Naive B cell (primary cell): ENCODE measurements at regions not wholly inside any gene's neighbourhood (a gene's known extent, or its start where the extent isn't known, plus 50 kb on each side); places are given as distances from the start of the nearest gene placed in this dataset.

ENCODE experiments used
- ATAC-seq, 2 donors: fragments of 150-1000 bp; cut with Tn5 transposase; 2 replicates each; pipeline ENCODE4 v1.10.0; 2021; ENCODE audit warnings: low read depth in 2 of 2, mild to moderate bottlenecking in 2 of 2, moderate library complexity in 2 of 2
- DNase-seq: peaks from one replicate; pipeline ENCODE4 v3.0.0; 2022
- H3K27ac Mint-ChIP-seq, 6 donors: one replicate each; pipeline ENCODE4 v1.8.0; 2020 to 2022; ENCODE audit warnings: mild to moderate bottlenecking in 6 of 6, mixed read lengths in 6 of 6, moderate library complexity in 5 of 6, inconsistent platforms in 2 of 6
- H3K27me3 Mint-ChIP-seq, 3 donors: one replicate each; pipeline ENCODE4 v1.8.0; 2021 to 2022; ENCODE audit warnings: mixed read lengths in 3 of 3, mild to moderate bottlenecking in 1 of 3
- H3K36me3 Mint-ChIP-seq, 2 donors: one replicate each; pipeline ENCODE4 v1.8.0; 2020 to 2022; ENCODE audit warnings: mixed read lengths in 2 of 2, inconsistent platforms in 1 of 2, mild to moderate bottlenecking in 1 of 2
- H3K4me1 Mint-ChIP-seq, 3 donors: one replicate each; pipeline ENCODE4 v1.8.0; 2020 to 2022; ENCODE audit warnings: mixed read lengths in 3 of 3, inconsistent platforms in 1 of 3, mild to moderate bottlenecking in 1 of 3, moderate library complexity in 1 of 3
- H3K4me3 Mint-ChIP-seq, 8 donors: one replicate each; pipeline ENCODE4 v1.8.0; 2020 to 2022; ENCODE audit warnings: mild to moderate bottlenecking in 8 of 8, mixed read lengths in 8 of 8, moderate library complexity in 8 of 8, inconsistent platforms in 2 of 8
- H3K9me3 Mint-ChIP-seq, 7 donors: one replicate each; pipeline ENCODE4 v1.8.0; 2020 to 2022; ENCODE audit warnings: mixed read lengths in 7 of 7, mild to moderate bottlenecking in 5 of 7, inconsistent platforms in 2 of 7, moderate library complexity in 1 of 7

DNA sequence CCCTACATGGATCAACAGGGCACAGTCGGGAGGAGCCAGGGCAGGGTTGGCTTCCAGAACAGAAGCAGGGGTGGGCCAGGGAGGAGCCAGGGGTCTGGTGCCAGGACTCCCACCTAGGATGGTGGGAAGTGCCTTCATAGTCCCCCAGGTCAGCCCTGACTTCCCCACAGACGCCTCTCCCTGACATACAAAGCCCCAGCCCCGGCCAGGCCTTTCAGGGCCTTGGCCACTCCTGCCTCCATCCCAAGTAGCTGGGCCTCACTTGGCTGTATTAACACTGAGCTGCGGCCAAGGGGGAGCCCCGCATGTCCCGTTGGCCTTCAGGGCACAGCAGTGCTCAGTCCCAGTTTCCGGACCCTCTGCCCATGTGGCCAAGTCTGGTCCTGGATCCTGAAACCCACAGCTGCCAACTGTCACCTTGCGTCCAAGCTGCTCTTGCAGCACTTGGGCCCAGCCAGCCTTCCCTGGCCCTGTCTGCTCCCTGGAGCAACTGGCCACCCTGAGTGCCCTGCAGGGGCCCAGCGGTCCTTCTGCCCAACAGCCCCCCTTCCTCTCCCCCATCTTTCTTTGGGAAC, 627.8 kb downstream of the MATN1 start:
- ATAC-seq (no peak), DNase-seq (no peak)
- Mint-ChIP-seq H3K27me3 (peaks cover 0 to 7% (median 0%) of the 10 kb centered on the region in 3 donors), H3K4me3 (no peak overlapping the region), H3K36me3 (peaks cover 0 to 29% of the 10 kb centered on the region in 2 donors), H3K9me3 (peaks cover 23 to 35% (median 27%) of the 10 kb centered on the region in 7 donors), H3K27ac (no peak overlapping the region), H3K4me1 (no peaks in the 10 kb centered on the region)

DNA sequence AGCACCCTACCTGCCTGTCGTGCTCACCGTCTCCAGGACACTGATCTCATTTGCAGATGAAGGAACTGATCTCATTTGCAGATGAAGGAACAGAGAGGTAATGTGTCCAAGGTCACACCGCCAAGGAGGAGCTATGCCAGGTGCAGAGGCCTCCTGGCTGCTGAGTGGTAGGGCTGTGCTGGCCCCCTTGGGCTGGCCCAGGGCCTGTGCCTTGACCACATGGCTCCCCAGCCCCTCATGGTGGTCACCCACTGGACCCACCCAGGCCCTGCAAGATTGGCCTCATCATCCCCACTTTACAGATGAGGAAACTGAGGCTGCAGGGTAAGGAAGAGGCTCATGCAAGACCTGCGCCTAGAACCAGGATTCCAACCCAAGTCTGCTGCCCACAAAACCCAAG, 628.3 kb downstream of the MATN1 start:
- H3K9me3 Mint-ChIP-seq, result peaks cover 24 to 35% (median 27%) of the 10 kb centered on the region in 7 donors
- H3K36me3 Mint-ChIP-seq, result peaks cover 0 to 29% of the 10 kb centered on the region in 2 donors
- no peak overlapping the region for H3K27ac Mint-ChIP-seq
- no peak overlapping the region for H3K4me3 Mint-ChIP-seq
- no peaks in the 10 kb centered on the region for H3K4me1 Mint-ChIP-seq
- DNase-seq (no peak), ATAC-seq (no peak)
- peaks cover 0 to 6% (median 0%) of the 10 kb centered on the region in 3 donors for H3K27me3 Mint-ChIP-seq

DNA sequence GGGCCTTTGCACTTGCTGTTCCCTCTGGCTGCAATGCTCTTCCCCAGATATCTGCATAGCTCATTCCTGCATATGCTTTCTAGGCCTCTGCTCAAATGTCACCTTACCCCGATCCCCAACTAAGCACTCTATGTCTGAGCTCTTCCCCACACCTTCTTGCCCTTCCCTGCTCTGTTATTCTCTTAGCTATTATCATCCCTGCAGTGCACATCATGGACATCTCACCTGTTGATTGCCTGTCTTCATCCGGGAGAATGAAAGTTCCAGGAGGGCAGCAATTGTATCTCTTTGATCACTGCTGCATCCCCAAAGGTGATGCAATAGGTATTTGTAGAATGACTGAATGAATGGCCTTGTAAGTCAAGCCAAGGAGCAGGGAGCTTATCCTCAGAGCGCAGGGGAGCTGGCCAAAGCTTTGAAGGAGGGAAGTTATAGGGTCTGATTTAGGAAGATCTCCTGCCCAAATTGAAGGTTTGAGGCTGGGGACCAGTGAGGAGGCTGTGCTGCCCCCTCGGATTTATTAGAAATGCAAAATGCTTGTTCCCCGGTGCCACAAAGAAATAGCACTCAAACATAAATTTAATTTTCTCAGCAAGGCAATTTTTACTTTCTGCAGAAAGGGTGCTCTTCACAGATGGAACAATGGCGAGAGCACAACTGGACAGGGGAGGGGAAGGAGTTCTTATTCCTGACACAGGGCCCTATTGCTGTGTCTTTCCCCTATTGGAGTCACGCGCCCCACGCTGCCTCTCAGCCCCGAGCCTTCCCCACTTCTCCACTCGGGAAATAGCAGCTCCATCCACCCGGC, 631.1 kb downstream of the MATN1 start:
- no peak for ATAC-seq
- Mint-ChIP-seq H3K4me3 (no peak overlapping the region), H3K27ac (no peak overlapping the region), H3K4me1 (peaks cover 0 to 5% (median 0%) of the 10 kb centered on the region in 3 donors), H3K27me3 (peaks cover 5 to 25% (median 16%) of the 10 kb centered on the region in 3 donors), H3K9me3 (peaks cover 25 to 35% (median 30%) of the 10 kb centered on the region in 7 donors), H3K36me3 (peaks cover 0 to 36% of the 10 kb centered on the region in 2 donors)
- no peak for DNase-seq

DNA sequence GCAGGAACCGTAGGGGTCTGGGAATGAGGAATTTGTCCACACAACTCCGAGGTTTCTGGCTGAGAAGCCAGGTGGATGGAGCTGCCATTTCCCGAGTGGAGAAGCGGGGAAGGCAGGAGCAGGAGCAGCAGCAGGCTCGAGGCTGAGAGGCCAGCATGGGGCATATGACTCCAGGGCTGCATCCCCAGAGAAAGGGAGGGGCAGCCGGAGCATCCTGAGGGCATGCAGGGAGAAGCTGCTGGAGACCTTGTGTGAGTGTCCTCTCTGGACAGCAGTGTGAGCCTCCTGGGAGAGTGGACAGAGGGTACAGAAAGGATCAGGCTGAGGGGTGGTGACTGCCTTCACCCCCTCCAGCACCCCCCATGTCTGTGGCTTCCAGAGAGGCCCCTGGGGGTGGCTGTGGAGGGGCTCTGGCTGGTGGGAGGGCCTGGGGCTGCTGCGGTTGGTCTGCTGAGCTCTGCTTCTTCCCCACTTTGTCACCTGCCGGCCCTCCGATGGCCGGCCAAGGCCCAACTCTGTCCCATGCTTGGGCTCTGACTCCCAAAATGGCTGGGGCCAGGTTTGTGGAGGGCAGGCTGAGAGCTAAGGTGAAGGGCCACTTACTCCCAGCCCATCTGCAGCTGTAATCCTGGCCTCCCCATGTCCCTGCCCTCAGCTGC, 633.1 kb downstream of the MATN1 start:
- Mint-ChIP-seq H3K36me3 (peaks cover 0 to 36% of the 10 kb centered on the region in 2 donors), H3K4me1 (peaks cover 0 to 5% (median 2%) of the 10 kb centered on the region in 3 donors), H3K27me3 (peaks cover 5 to 42% (median 31%) of the 10 kb centered on the region in 3 donors), H3K9me3 (peaks cover 25 to 35% (median 30%) of the 10 kb centered on the region in 7 donors), H3K4me3 (peak overlapping the region in 1 of 8 donors; percentile 83), H3K27ac (no peak overlapping the region)
- DNase-seq, result no peak
- no peak for ATAC-seq

DNA sequence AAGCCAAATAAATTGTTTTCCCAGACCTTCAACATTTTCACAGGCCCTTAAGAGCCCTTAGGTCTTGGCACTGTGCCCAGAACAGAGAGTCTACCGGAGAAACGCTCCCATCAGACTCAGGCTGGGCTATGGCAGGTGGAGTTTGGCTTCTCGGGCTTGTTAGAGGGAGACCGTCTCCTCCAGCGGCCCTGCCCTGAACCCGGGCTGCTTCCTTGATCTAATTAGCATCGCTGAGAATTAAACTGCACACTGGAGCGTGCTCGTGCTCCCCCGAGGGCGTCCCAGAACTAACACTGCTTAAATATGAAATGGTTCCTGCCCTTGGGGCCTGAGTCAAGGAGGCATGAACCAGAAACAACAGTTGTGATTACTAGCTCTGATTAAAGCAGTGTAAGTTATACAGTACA, 634.4 kb downstream of the MATN1 start:
- H3K27me3 Mint-ChIP-seq, result peaks cover 15 to 54% (median 44%) of the 10 kb centered on the region in 3 donors

DNA sequence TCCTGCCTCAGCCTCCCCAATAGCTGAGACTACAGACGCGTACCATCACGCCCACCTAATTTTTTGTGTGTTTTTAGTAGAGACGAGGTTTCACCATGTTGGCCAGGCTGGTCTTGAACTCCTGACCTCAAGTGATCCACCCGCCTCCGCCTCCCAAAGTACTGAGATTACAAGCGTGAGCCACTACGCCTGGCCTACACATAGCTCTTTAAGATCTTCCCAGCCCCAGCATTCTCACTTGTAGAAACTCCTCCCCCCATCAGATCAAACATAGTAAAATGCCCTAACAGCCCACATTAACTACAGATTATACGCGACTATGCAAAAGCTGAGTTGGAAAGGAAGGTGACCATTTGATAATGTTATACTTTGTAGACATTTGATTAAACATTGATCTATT, 634.8 kb downstream of the MATN1 start:
- DNase-seq (no peak), ATAC-seq (no peak)
- no peak overlapping the region for H3K4me3 Mint-ChIP-seq
- H3K27me3 Mint-ChIP-seq, result peaks cover 18 to 59% (median 48%) of the 10 kb centered on the region in 3 donors
- peaks cover 0 to 34% of the 10 kb centered on the region in 2 donors for H3K36me3 Mint-ChIP-seq
- peaks cover 21 to 32% (median 29%) of the 10 kb centered on the region in 7 donors for H3K9me3 Mint-ChIP-seq
- H3K4me1 Mint-ChIP-seq, result peaks cover 0 to 5% (median 2%) of the 10 kb centered on the region in 3 donors
- H3K27ac Mint-ChIP-seq, result no peak overlapping the region

More for the DNA sequence above, 634.4 kb downstream of the MATN1 start:
- no peak overlapping the region for H3K27ac Mint-ChIP-seq
- H3K9me3 Mint-ChIP-seq, result peaks cover 23 to 33% (median 30%) of the 10 kb centered on the region in 7 donors
- ATAC-seq, result no peak
- H3K4me3 Mint-ChIP-seq, result no peak overlapping the region
- peaks cover 0 to 5% (median 2%) of the 10 kb centered on the region in 3 donors for H3K4me1 Mint-ChIP-seq
- no peak for DNase-seq
- H3K36me3 Mint-ChIP-seq, result peaks cover 0 to 36% of the 10 kb centered on the region in 2 donors

DNA sequence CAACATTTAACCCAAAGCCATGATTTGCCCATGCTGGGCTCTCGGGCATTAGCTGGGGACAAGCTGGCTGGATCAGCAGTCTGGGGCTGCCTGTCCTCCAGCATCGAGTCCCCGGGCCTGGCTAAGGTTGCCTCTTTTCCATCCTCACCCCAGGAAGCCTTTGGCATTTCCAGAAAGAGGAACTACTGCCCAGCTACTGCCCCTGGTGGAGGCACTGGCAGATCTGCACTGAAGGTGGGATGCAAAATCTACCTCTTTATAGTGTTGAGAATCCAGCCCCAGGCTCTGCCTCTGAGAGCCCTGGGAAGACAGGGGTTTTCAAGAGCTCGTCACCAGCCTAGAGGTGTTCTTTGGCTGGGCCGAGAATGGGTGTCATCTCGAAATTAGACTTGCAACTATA, 635.9 kb downstream of the MATN1 start:
- DNase-seq (no peak), ATAC-seq (no peak)
- Mint-ChIP-seq H3K27me3 (peaks cover 18 to 68% (median 57%) of the 10 kb centered on the region in 3 donors), H3K9me3 (peaks cover 11 to 23% (median 19%) of the 10 kb centered on the region in 7 donors), H3K4me3 (no peak overlapping the region), H3K4me1 (peaks cover 0 to 5% (median 2%) of the 10 kb centered on the region in 3 donors), H3K27ac (no peak overlapping the region), H3K36me3 (peaks cover 0 to 23% of the 10 kb centered on the region in 2 donors)

DNA sequence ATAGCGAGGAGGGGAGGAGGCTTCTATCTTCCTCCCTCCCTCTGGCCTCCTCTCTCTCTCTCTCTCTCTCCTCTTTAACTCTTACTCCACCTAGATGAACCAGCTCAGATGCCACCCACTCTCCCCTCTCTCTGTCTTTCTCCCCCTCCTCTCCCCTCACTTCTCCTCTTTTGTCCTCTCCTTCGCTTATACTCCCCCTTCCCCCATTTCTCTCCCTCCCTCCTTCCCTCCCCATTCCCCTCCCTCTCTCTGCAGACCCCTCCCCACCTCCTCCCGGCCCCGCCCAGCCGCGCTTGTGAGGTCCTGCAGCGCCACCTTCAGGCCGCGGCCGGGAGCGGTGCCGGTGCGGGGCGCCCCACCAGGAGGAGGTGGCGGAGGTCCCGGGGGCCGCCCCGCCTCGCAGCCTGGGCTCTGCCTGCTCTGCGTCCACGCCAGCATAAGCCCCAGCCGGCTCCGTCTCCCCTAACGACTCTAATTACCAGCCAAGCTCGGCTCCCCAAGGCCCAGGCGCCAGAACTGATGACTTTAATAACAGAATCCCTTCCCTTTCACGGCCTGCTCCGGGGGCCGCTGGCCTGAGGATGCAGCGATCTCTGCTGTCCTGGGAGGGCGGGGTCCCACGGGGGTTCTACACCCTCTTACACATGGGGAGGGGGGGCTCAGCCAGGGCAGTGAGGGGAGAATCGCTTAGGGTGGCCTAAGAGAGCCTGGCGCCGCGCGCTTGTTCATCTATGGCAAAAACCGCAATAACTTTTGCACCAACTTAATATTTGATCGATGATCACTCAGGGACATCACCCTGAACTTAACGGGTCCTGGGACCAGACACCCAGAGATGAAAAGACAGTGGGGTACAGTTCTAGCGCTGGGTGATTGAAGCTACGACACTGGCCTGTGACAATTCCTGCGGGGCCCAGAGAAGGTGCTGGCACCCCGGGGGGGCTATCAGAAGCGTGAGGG, 637.3 kb downstream of the MATN1 start:
- DNase-seq, result no peak
- Mint-ChIP-seq H3K4me1 (peaks cover 0 to 5% (median 2%) of the 10 kb centered on the region in 3 donors), H3K4me3 (no peak overlapping the region), H3K27me3 (peaks cover 18 to 81% (median 68%) of the 10 kb centered on the region in 3 donors), H3K36me3 (peaks cover 0 to 10% of the 10 kb centered on the region in 2 donors), H3K9me3 (peaks cover 2 to 9% (median 6%) of the 10 kb centered on the region in 7 donors), H3K27ac (no peak overlapping the region)
- ATAC-seq, result no peak

DNA sequence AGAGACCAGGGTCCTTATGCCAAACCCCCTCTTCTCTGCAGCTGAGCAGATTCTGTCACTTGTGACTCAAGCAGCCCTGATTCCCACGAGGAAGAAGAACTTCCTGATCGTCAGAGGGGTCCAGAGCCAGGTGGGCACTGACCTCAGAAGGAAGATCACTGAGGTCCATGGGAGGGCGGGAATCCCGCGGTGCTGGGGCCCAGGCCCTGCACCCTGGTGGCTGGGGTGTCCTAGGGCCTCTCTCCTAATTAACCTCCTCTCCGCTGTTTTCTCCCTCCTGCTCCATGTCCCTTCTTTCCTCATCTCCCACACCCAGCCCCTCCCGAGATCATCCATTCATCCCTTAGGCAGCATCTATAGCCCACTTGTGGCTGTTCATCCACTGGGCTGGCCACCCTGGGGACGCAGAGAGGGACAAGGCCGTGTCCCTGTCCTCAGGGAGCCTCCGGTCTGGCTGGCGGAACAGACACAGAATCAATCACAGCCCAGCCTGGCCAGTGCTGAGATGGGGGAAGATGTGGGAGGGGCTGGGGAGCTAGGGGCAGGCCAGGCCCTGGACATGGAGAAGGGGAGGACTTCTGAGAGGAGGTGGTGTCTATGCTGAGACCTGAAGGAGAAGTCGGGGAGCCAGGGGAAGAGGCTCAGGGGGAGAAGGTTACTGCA, 638.3 kb downstream of the MATN1 start:
- Mint-ChIP-seq H3K27me3 (peaks cover 18 to 79% (median 70%) of the 10 kb centered on the region in 3 donors), H3K36me3 (peaks cover 0 to 7% of the 10 kb centered on the region in 2 donors), H3K9me3 (peaks cover 0 to 6% (median 2%) of the 10 kb centered on the region in 7 donors), H3K4me1 (peaks cover 0 to 5% (median 2%) of the 10 kb centered on the region in 3 donors), H3K4me3 (peak overlapping the region in 2 of 8 donors; percentile 32 to 36), H3K27ac (no peak overlapping the region)
- no peak for ATAC-seq
- no peak for DNase-seq

DNA sequence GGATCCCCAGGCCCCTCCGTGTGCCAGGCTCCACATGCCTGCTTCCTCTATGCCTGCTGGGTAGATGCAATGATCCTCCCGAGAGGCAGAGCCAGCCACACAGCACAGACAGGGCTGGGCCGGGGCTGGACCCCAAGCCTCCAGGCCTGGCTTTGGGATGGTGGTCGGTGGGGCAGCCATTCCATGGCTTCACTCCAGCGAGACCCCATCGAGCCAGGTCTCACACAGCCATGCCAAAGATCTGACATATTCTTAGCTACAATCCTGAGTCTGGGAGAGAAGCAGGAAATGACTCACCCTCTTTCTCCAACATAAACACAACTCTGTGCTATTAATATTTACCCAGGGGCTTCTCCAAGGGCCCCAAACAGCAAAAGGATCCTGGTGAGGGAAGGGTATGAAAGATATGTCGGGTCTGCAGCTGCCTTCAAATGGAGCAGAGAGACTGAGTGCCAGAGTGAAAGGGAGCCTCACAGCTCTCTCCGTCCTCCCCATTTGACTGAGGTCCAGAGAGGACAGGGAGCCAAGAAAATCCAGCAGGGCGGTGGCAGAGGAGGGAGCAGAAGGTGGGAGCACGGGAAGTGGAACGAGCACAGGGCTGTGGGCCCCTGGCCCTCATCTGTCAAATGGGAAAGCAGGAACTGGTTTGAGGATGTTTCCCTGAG, 639.5 kb downstream of the MATN1 start:
- Mint-ChIP-seq H3K4me3 (no peak overlapping the region), H3K36me3 (no peaks in the 10 kb centered on the region), H3K27ac (no peak overlapping the region), H3K27me3 (peaks cover 13 to 68% (median 66%) of the 10 kb centered on the region in 3 donors), H3K4me1 (peaks cover 0 to 2% (median 0%) of the 10 kb centered on the region in 3 donors), H3K9me3 (no peaks in the 10 kb centered on the region)
- DNase-seq, result no peak
- ATAC-seq, result no peak

DNA sequence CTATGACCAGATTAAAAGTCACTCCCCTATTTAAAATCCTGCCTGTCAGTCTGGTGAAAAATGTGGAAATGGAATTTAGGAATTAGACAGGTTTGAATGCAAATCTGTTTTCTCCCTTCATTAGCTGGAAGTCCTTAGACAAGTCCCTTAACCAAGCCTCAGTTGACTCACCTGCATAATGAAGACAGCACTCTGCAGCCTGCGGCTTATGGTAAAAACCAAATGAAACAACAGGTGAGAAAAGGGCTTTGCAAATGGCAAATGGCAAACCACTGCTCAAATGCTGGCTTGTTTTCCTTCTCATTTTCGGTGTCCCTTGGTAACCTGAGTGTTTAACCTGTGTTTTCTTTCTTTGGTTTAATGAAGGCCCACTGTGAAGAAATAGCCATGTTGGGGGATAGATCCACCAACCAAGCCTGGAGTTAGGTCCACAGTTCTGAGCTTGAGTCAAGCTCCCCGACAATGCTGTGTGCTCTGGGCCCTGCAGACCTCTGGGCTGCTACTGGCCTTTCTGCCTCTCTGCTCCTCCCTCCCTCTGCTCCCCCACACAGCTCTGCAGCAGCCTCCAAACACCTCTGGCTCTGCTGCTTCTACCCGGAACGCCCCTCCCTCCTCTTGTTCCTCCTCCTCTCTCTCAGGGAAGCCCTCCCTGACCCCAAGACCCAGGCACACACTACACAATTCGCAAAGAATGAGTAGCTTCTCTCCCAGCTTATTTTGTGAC, 641.8 kb downstream of the MATN1 start:
- H3K4me3 Mint-ChIP-seq, result no peak overlapping the region
- H3K27ac Mint-ChIP-seq, result peak overlapping the region in 1 of 6 donors; percentile 29
- H3K9me3 Mint-ChIP-seq, result peaks cover 0 to 14% (median 3%) of the 10 kb centered on the region in 7 donors
- peaks cover 0 to 2% (median 0%) of the 10 kb centered on the region in 3 donors for H3K4me1 Mint-ChIP-seq
- no peak for DNase-seq
- H3K36me3 Mint-ChIP-seq, result no peaks in the 10 kb centered on the region
- peaks cover 20 to 54% (median 52%) of the 10 kb centered on the region in 3 donors for H3K27me3 Mint-ChIP-seq
- no peak for ATAC-seq
